ENCODE measurements at regions not wholly inside any gene's neighbourhood (a gene's known extent, or its start where the extent isn't known, plus 50 kb on each side); places are given as distances from the start of the nearest gene placed in this dataset.

DNA sequence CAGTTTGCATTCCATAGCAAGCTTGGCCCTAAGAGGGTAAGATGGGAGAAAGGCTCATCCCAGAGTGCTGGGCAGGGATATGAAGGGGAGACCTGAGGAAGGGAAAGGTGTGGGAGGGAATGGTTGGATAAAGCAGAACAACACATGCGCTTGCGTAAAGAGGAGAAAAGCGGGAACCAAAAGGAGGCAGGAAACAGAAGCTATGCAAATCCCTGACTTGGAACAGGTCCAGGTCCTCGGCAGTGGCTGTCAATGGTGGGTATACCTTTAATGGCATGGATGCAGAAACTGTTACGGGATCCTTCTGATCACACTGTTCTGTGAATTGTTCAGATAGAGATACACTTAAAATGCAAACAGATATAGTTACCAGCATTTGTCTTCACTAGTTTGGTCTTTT lies 455.6 kb downstream of the SIPA1L2 start:
- peaks cover 3% of the 10 kb centered on the region for H3K4me1 Mint-ChIP-seq
- H3K4me3 Mint-ChIP-seq, result no peak overlapping the region
- no peak for DNase-seq
- Histone ChIP-seq H3K4me1 (ENCODE audit: control insufficient read depth, insufficient read depth, low read length) (no peaks in the 10 kb centered on the region), H3K27ac (ENCODE audit: low read depth, low read length) (no peak overlapping the region), H3K9me3 (ENCODE audit: control insufficient read depth, low read length) (no peaks in the 10 kb centered on the region), H3K4me3 (ENCODE audit: low read length) (no peak overlapping the region), H3K9ac (ENCODE audit: extremely low read depth, low read length, poor library complexity, severe bottlenecking) (no peak overlapping the region), H3K36me3 (ENCODE audit: control insufficient read depth, insufficient read depth, low read length) (no peaks in the 10 kb centered on the region), H3K27me3 (ENCODE audit: control insufficient read depth, insufficient read depth, low read length, poor library complexity, severe bottlenecking) (no peaks in the 10 kb centered on the region)
- H3K36me3 Mint-ChIP-seq (ENCODE audit: low read depth), result no peaks in the 10 kb centered on the region
- TF ChIP-seq, protein P1, sequence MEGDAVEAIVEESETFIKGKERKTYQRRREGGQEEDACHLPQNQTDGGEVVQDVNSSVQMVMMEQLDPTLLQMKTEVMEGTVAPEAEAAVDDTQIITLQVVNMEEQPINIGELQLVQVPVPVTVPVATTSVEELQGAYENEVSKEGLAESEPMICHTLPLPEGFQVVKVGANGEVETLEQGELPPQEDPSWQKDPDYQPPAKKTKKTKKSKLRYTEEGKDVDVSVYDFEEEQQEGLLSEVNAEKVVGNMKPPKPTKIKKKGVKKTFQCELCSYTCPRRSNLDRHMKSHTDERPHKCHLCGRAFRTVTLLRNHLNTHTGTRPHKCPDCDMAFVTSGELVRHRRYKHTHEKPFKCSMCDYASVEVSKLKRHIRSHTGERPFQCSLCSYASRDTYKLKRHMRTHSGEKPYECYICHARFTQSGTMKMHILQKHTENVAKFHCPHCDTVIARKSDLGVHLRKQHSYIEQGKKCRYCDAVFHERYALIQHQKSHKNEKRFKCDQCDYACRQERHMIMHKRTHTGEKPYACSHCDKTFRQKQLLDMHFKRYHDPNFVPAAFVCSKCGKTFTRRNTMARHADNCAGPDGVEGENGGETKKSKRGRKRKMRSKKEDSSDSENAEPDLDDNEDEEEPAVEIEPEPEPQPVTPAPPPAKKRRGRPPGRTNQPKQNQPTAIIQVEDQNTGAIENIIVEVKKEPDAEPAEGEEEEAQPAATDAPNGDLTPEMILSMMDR (conservative IDR thresholded peaks at IDR 0.05), result no peak
- 92 to 100% methylated on average over 4 to 5 of the region's 5 CpGs for WGBS, 2 experiments (ENCODE audit: insufficient coverage in 1 of 2, insufficient read length in 1 of 2)
- H3K27ac Mint-ChIP-seq, result no peak overlapping the region
- peaks cover 3% of the 10 kb centered on the region for H3K27me3 Mint-ChIP-seq (ENCODE audit: insufficient read depth)
- no peaks in the 10 kb centered on the region for H3K9me3 Mint-ChIP-seq

DNA sequence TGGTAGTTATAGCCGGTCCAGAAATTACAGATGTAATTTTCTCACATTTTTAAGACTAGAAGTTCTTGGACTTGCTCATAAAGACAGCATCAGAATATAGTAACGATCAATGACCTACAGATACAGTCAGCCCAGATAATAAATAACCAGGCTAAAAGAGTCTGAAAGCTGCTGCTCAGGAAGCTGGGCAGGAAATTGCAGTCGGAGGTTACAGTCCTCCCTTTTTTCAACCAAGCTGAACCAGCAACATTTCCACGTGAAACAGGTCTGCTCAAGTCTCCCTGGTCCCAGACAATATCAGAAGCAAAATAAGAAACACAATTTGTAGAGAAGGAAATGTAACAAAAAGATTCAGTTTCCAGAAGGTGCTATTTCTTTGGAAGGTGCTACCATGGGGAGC lies 457.4 kb downstream of the SIPA1L2 start:
- no peak overlapping the region for H3K4me3 ChIP-seq (ENCODE audit: low read length)
- H3K9me3 ChIP-seq (ENCODE audit: control insufficient read depth, low read length), result no peaks in the 10 kb centered on the region
- H3K27me3 ChIP-seq (ENCODE audit: control insufficient read depth, insufficient read depth, low read length, poor library complexity, severe bottlenecking), result no peaks in the 10 kb centered on the region
- no peak overlapping the region for H3K4me3 Mint-ChIP-seq
- H3K9ac ChIP-seq (ENCODE audit: extremely low read depth, low read length, poor library complexity, severe bottlenecking), result no peak overlapping the region
- H3K9me3 Mint-ChIP-seq, result no peaks in the 10 kb centered on the region
- H3K4me1 Mint-ChIP-seq, result peaks cover 10% of the 10 kb centered on the region
- no peaks in the 10 kb centered on the region for H3K27me3 Mint-ChIP-seq (ENCODE audit: insufficient read depth)
- H3K36me3 ChIP-seq (ENCODE audit: control insufficient read depth, insufficient read depth, low read length), result no peaks in the 10 kb centered on the region
- H3K27ac ChIP-seq (ENCODE audit: low read depth, low read length), result no peak overlapping the region
- H3K4me1 ChIP-seq (ENCODE audit: control insufficient read depth, insufficient read depth, low read length), result peaks cover 3% of the 10 kb centered on the region
- 94 to 100% methylated on average over 3 of the region's 4 CpGs for WGBS, 2 experiments (ENCODE audit: insufficient coverage in 1 of 2, insufficient read length in 1 of 2)
- no peak for DNase-seq
- H3K27ac Mint-ChIP-seq, result no peak overlapping the region
- TF ChIP-seq, protein P1 (conservative IDR thresholded peaks at IDR 0.05), result no peak
- no peaks in the 10 kb centered on the region for H3K36me3 Mint-ChIP-seq (ENCODE audit: low read depth)

- H3K4me3 Mint-ChIP-seq, result no peak overlapping the region
- no peaks in the 10 kb centered on the region for H3K27me3 ChIP-seq (ENCODE audit: control insufficient read depth, insufficient read depth, low read length, poor library complexity, severe bottlenecking)
- peaks cover 10% of the 10 kb centered on the region for H3K4me1 Mint-ChIP-seq
- H3K9ac ChIP-seq (ENCODE audit: extremely low read depth, low read length, poor library complexity, severe bottlenecking), result no peak overlapping the region
- H3K9me3 Mint-ChIP-seq, result no peaks in the 10 kb centered on the region
- H3K27ac ChIP-seq (ENCODE audit: low read depth, low read length), result no peak overlapping the region
- H3K4me1 ChIP-seq (ENCODE audit: control insufficient read depth, insufficient read depth, low read length), result peaks cover 3% of the 10 kb centered on the region
- WGBS, 2 experiments (ENCODE audit: insufficient coverage in 1 of 2, insufficient read length in 1 of 2), result 95 to 100% methylated on average over 1 of the region's 1 CpG
- H3K36me3 Mint-ChIP-seq (ENCODE audit: low read depth), result no peaks in the 10 kb centered on the region
- H3K9me3 ChIP-seq (ENCODE audit: control insufficient read depth, low read length), result no peaks in the 10 kb centered on the region
- H3K27ac Mint-ChIP-seq, result no peak overlapping the region
- TF ChIP-seq, protein P1 (conservative IDR thresholded peaks at IDR 0.05), result no peak
- no peak overlapping the region for H3K4me3 ChIP-seq (ENCODE audit: low read length)
- H3K27me3 Mint-ChIP-seq (ENCODE audit: insufficient read depth), result no peaks in the 10 kb centered on the region
- no peaks in the 10 kb centered on the region for H3K36me3 ChIP-seq (ENCODE audit: control insufficient read depth, insufficient read depth, low read length)
- no peak for DNase-seq
These were observed 459.0 kb downstream of the SIPA1L2 start for GRCh38 chr1:232170909-232171308.

Data from endodermal cell (in vitro differentiated cells).